Embryonic facial prominence (tissue), 1 donor: ENCODE measurements at regions not wholly inside any gene's neighbourhood (a gene's known extent, or its start where the extent isn't known, plus 50 kb on each side); places are given as distances from the start of the nearest gene placed in this dataset.

Experiments
- DNase-seq: peaks from one replicate; pipeline ENCODE4 v3.0.0-alpha.2; 2016; ENCODE audit errors: extremely low spot score

- no peak for DNase-seq
Observed at GRCh38 chr2:151197184-151198108, 64.2 kb downstream of the RBM43 start.

- no peak for DNase-seq
Observed at GRCh38 chr2:151193576-151193975, 68.1 kb downstream of the RBM43 start.

GRCh38 chr2:151192681-151193080, 69.0 kb downstream of the RBM43 start:
- no peak for DNase-seq

GRCh38 chr2:151191001-151191400, 70.7 kb downstream of the RBM43 start:
- no peak for DNase-seq

- no peak for DNase-seq
Observed at GRCh38 chr2:151189125-151189524, 72.5 kb downstream of the RBM43 start.

- no peak for DNase-seq
Observed at GRCh38 chr2:151186011-151186410, 75.7 kb downstream of the RBM43 start.

- no peak for DNase-seq
Observed at GRCh38 chr2:151182899-151183809, 78.5 kb downstream of the RBM43 start.

GRCh38 chr2:151182396-151182795, 79.3 kb downstream of the RBM43 start:
- no peak for DNase-seq

- DNase-seq: no peak
Observed at GRCh38 chr2:151181524-151181923, 80.1 kb downstream of the RBM43 start.

- DNase-seq: no peak
Observed at GRCh38 chr2:151180123-151180522, 81.5 kb downstream of the RBM43 start.

- no peak for DNase-seq
Observed at GRCh38 chr2:151178207-151178606, 83.5 kb downstream of the RBM43 start.

- no peak for DNase-seq
Observed at GRCh38 chr2:151177756-151178155, 83.9 kb downstream of the RBM43 start.

- DNase-seq: no peak
Observed at GRCh38 chr2:151176661-151177060, 85.0 kb downstream of the RBM43 start.

- no peak for DNase-seq
Observed at GRCh38 chr2:151175864-151176263, 85.8 kb downstream of the RBM43 start.

- DNase-seq: no peak
Observed at GRCh38 chr2:151174127-151174526, 87.5 kb downstream of the RBM43 start.

- peak; percentile 43 for DNase-seq
Observed at GRCh38 chr2:151171186-151171585, 90.5 kb downstream of the RBM43 start.

GRCh38 chr2:151166410-151166809, 95.3 kb downstream of the RBM43 start:
- DNase-seq: no peak

- DNase-seq: no peak
Observed at GRCh38 chr2:151165105-151165684, 96.5 kb downstream of the RBM43 start.

- DNase-seq: peak; percentile 71
Observed at GRCh38 chr2:151161821-151162551, 99.7 kb downstream of the RBM43 start.

GRCh38 chr2:151159109-151159662, 102.5 kb downstream of the RBM43 start:
- no peak for DNase-seq
